ENCODE measurements at regions not wholly inside any gene's neighbourhood (a gene's known extent, or its start where the extent isn't known, plus 50 kb on each side); places are given as distances from the start of the nearest gene placed in this dataset.

- H3K27ac Mint-ChIP-seq (ENCODE audit: unreplicated experiment): no peak overlapping the region
- H3K4me3 Mint-ChIP-seq (ENCODE audit: unreplicated experiment): no peak overlapping the region
- peaks cover 3% of the 10 kb centered on the region for H3K27me3 Mint-ChIP-seq (ENCODE audit: low read depth)
- DNase-seq (ENCODE audit: low spot score): no peak
- H3K36me3 Mint-ChIP-seq (ENCODE audit: low read depth): no peaks in the 10 kb centered on the region
- no peak for TF ChIP-seq CTCF (IDR thresholded peaks at IDR 0.05)
- peaks cover 21% of the 10 kb centered on the region for H3K4me1 Mint-ChIP-seq (ENCODE audit: low read depth)
- H3K9me3 Mint-ChIP-seq (ENCODE audit: low read depth): no peaks in the 10 kb centered on the region
Measured at GRCh38 chr1:99445071-99445470, 180.8 kb downstream of the PLPPR4 start.

GRCh38 chr1:99445486-99445885, 181.2 kb downstream of the PLPPR4 start:
- Mint-ChIP-seq H3K9me3 (ENCODE audit: low read depth) (no peaks in the 10 kb centered on the region), H3K27me3 (ENCODE audit: low read depth) (peaks cover 5% of the 10 kb centered on the region), H3K36me3 (ENCODE audit: low read depth) (no peaks in the 10 kb centered on the region), H3K27ac (ENCODE audit: unreplicated experiment) (no peak overlapping the region), H3K4me1 (ENCODE audit: low read depth) (peaks cover 21% of the 10 kb centered on the region), H3K4me3 (ENCODE audit: unreplicated experiment) (no peak overlapping the region)
- DNase-seq (ENCODE audit: low spot score): no peak
- TF ChIP-seq CTCF (IDR thresholded peaks at IDR 0.05): no peak

- Mint-ChIP-seq H3K4me3 (ENCODE audit: unreplicated experiment) (no peak overlapping the region), H3K27me3 (ENCODE audit: low read depth) (peaks cover 7% of the 10 kb centered on the region), H3K27ac (ENCODE audit: unreplicated experiment) (no peak overlapping the region), H3K4me1 (ENCODE audit: low read depth) (peaks cover 11% of the 10 kb centered on the region), H3K9me3 (ENCODE audit: low read depth) (no peaks in the 10 kb centered on the region), H3K36me3 (ENCODE audit: low read depth) (no peaks in the 10 kb centered on the region)
- TF ChIP-seq CTCF (IDR thresholded peaks at IDR 0.05): no peak
- no peak for DNase-seq (ENCODE audit: low spot score)
Measured at GRCh38 chr1:99447721-99448120, 183.4 kb downstream of the PLPPR4 start.

- TF ChIP-seq CTCF (IDR thresholded peaks at IDR 0.05): no peak
- Mint-ChIP-seq H3K4me1 (ENCODE audit: low read depth) (peaks cover 11% of the 10 kb centered on the region), H3K27ac (ENCODE audit: unreplicated experiment) (no peak overlapping the region), H3K9me3 (ENCODE audit: low read depth) (no peaks in the 10 kb centered on the region), H3K27me3 (ENCODE audit: low read depth) (no peaks in the 10 kb centered on the region), H3K4me3 (ENCODE audit: unreplicated experiment) (no peak overlapping the region), H3K36me3 (ENCODE audit: low read depth) (no peaks in the 10 kb centered on the region)
- DNase-seq (ENCODE audit: low spot score): no peak
Measured at GRCh38 chr1:99455760-99456159, 190.2 kb upstream of the PALMD start.

GRCh38 chr1:99456536-99456935, 189.4 kb upstream of the PALMD start:
- DNase-seq (ENCODE audit: low spot score): no peak
- peaks cover 3% of the 10 kb centered on the region for H3K27me3 Mint-ChIP-seq (ENCODE audit: low read depth)

More at GRCh38 chr1:99456536-99456935, 189.4 kb upstream of the PALMD start:
- Mint-ChIP-seq H3K4me3 (ENCODE audit: unreplicated experiment) (no peak overlapping the region), H3K9me3 (ENCODE audit: low read depth) (no peaks in the 10 kb centered on the region), H3K36me3 (ENCODE audit: low read depth) (no peaks in the 10 kb centered on the region), H3K27ac (ENCODE audit: unreplicated experiment) (no peak overlapping the region), H3K4me1 (ENCODE audit: low read depth) (peaks cover 11% of the 10 kb centered on the region)
- no peak for TF ChIP-seq CTCF (IDR thresholded peaks at IDR 0.05)
